Muscle of leg (tissue), 3 donors: ENCODE measurements at regions not wholly inside any gene's neighbourhood (a gene's known extent, or its start where the extent isn't known, plus 50 kb on each side); places are given as distances from the start of the nearest gene placed in this dataset.

Source experiments
- DNase-seq: peaks from one replicate; pipeline ENCODE4 v3.0.0; 2013
- H3K27ac ChIP-seq: one replicate; pipeline ENCODE4 v1.5.1; 2013; ENCODE audit warnings: mild to moderate bottlenecking, low read length, control low read depth
- H3K27me3 ChIP-seq: one replicate; pipeline ENCODE4 v1.6.1; 2013; ENCODE audit warnings: low read length; ENCODE audit not compliant: control insufficient read depth, insufficient read depth
- H3K36me3 ChIP-seq: one replicate; pipeline ENCODE4 v1.6.1; 2013; ENCODE audit warnings: low read length; ENCODE audit not compliant: control insufficient read depth, insufficient read depth
- H3K4me1 ChIP-seq: one replicate; pipeline ENCODE4 v1.6.1; 2013; ENCODE audit warnings: low read length; ENCODE audit not compliant: control insufficient read depth, insufficient read depth
- H3K4me3 ChIP-seq: one replicate; pipeline ENCODE4 v1.5.1; 2013; ENCODE audit warnings: low read length, control low read depth
- H3K9me3 ChIP-seq: replicated peaks from 2 replicates; pipeline ENCODE4 v1.6.1; 2013; ENCODE audit warnings: low read depth, low read length; ENCODE audit not compliant: control insufficient read depth
- WGBS: methylation state at CpG from one replicate; pipeline ENCODE4 v1.1.5; 2013; ENCODE audit warnings: missing lambda C conversion rate; ENCODE audit not compliant: insufficient coverage; 5-methylcytosine and 5-hydroxymethylcytosine counted together

- Histone ChIP-seq H3K9me3 (no peaks in the 10 kb centered on the region), H3K4me1 (peaks cover 17% of the 10 kb centered on the region), H3K27ac (no peak overlapping the region), H3K4me3 (no peak overlapping the region), H3K36me3 (no peaks in the 10 kb centered on the region), H3K27me3 (peaks cover 17% of the 10 kb centered on the region)
- 88% methylated on average over 11 of the region's 14 CpGs for WGBS
- no peak for DNase-seq
These were observed 1338.4 kb downstream of the TBC1D22A start for GRCh38 chr22:48100685-48101417.

- peaks cover 14% of the 10 kb centered on the region for H3K27me3 ChIP-seq
- no peaks in the 10 kb centered on the region for H3K9me3 ChIP-seq
- no peak overlapping the region for H3K4me3 ChIP-seq
- 19% methylated on average over 9 of the region's 9 CpGs for WGBS
- no peaks in the 10 kb centered on the region for H3K36me3 ChIP-seq
- DNase-seq, result no peak
- H3K4me1 ChIP-seq, result peaks cover 17% of the 10 kb centered on the region
- no peak overlapping the region for H3K27ac ChIP-seq
These were observed 1337.2 kb downstream of the TBC1D22A start for GRCh38 chr22:48099671-48100070.

DNA sequence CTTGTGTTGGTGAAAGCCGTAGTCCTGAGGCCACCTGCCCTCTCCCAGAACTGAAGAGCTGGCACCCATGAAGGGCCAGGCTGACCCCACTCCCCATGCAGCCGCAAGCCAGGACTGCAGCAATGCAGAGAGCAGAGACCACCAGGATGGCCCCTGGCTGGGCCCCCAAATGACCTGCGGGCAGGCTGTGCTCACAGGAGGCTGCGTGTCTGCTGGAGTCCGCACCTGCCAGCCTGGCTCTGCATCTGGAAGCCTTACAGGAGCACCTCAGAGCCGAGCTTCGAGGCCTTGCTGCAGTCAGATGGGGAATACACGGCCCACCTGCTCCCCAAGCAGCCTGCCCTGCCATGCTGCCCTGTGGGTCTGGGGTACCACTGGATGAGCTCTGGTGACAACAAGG, 1336.8 kb downstream of the TBC1D22A start:
- no peak for DNase-seq
- H3K36me3 ChIP-seq, result no peaks in the 10 kb centered on the region
- peaks cover 14% of the 10 kb centered on the region for H3K27me3 ChIP-seq
- 42% methylated on average over 8 of the region's 8 CpGs for WGBS
- no peak overlapping the region for H3K27ac ChIP-seq
- H3K4me3 ChIP-seq, result no peak overlapping the region
- no peaks in the 10 kb centered on the region for H3K9me3 ChIP-seq
- peaks cover 17% of the 10 kb centered on the region for H3K4me1 ChIP-seq

DNA sequence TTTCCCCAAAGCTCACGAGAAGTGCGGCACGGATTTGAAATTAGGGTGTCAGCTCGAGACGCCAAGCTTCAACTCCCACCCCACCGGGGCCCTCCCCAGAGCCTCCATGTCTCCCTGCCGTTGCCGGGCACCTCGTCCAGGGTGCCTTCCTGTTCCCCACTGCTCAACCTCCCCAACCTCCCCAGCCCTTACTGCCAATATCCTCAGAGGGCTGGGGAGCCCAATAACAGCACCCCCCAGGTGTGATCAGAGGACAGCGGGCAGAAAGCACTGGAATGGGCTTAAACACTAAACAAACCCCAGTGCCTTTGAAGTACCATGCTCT, 1336.4 kb downstream of the TBC1D22A start:
- Histone ChIP-seq H3K9me3 (no peaks in the 10 kb centered on the region), H3K4me1 (peaks cover 17% of the 10 kb centered on the region), H3K4me3 (no peak overlapping the region), H3K27ac (no peak overlapping the region), H3K36me3 (no peaks in the 10 kb centered on the region), H3K27me3 (peaks cover 13% of the 10 kb centered on the region)
- DNase-seq, result no peak
- WGBS, result 41% methylated on average over 7 of the region's 10 CpGs

GRCh38 chr22:48098243-48098920, 1335.9 kb downstream of the TBC1D22A start:
- no CpG with 5 or more reads among the region's 8 CpGs for WGBS
- Histone ChIP-seq H3K4me1 (peaks cover 14% of the 10 kb centered on the region), H3K4me3 (no peak overlapping the region), H3K27me3 (peaks cover 12% of the 10 kb centered on the region), H3K27ac (no peak overlapping the region), H3K36me3 (no peaks in the 10 kb centered on the region), H3K9me3 (no peaks in the 10 kb centered on the region)
- DNase-seq, result no peak

DNA sequence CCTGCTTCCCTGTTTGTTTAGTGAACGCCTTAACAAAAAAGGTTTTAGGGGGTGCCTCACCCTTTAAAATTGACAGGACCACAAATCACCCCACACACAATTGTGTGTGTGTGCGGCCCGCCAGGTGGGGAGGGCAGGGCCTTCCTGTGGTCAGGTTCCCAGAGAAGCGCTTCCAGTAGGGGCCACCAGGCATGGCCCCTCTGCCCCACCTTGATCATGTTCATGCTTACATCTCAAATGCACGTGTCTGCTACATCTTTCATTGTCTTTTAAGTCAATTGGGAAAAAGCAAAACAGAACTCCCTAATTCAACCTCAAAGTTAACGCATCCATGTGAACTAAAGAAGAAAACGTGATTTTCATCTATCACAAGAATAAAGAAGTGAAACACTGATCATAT, 1335.3 kb downstream of the TBC1D22A start:
- Histone ChIP-seq H3K4me3 (no peak overlapping the region), H3K4me1 (peaks cover 12% of the 10 kb centered on the region), H3K36me3 (no peaks in the 10 kb centered on the region), H3K9me3 (no peaks in the 10 kb centered on the region), H3K27ac (no peak overlapping the region), H3K27me3 (peaks cover 8% of the 10 kb centered on the region)
- no peak for DNase-seq
- 52% methylated on average over 4 of the region's 7 CpGs for WGBS

DNA sequence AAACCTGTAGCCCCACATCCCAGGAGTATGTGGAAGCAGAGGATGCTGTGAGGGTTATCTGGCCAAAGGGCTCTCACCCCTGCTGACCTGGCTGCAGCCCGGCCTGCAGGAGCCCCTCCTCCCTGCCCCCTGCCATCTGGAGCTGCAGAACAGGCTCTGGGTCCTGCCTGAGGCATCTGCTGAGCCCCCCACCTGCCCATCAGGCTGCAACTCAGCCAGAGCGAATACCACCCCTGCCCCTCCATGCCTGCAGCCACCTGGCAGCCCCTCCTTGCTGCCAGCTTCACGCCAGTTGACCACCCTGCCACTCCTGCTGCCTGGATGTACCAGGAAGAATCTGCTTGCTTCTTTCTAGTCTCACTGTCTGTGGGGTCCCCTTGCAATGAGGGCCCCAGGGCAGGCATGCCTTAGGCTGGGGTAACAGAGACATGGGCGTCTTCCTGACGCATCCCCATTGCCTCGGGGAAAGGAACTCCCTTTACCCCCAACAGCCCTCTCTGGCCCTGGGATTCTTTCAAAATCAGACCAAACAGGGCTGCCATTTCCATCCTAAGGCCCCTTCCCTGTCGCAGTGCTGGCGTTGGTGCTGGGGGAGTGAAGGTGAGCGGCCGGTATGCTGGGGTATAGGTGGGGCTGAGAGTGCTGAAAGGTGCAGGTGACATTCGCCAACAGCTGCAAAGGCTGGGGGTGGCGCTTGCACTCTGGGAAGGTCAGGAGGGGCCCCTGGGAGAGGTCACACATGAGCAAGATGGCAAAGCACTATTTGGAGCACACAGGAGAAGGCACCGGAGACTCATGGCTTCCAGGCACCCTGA, 1334.6 kb downstream of the TBC1D22A start:
- Histone ChIP-seq H3K4me1 (peaks cover 12% of the 10 kb centered on the region), H3K9me3 (no peaks in the 10 kb centered on the region), H3K36me3 (no peaks in the 10 kb centered on the region), H3K4me3 (no peak overlapping the region), H3K27ac (no peak overlapping the region), H3K27me3 (peaks cover 8% of the 10 kb centered on the region)
- WGBS, result 60% methylated on average over 10 of the region's 13 CpGs
- no peak for DNase-seq

DNA sequence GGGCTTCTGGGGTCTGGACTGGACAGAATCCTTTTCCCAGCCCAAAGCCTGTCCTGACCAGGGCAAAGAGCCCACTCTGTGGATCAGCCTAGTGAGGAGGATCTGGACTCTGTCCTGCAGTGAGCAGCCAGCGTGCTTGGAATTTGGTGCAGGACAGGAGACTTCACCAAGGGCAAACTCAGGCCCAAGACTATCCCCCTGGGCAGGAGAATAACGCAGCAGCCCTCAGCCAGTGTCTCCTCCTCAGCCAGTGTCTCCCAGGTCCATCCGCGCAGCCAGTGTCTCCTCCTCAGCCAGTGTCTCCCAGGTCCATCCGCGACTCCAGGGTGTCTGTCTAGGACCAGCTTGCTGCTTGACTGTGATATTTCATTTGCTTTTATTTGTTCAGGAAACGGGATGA, 1334.0 kb downstream of the TBC1D22A start:
- Histone ChIP-seq H3K9me3 (no peaks in the 10 kb centered on the region), H3K36me3 (no peaks in the 10 kb centered on the region), H3K27ac (no peak overlapping the region), H3K27me3 (peaks cover 8% of the 10 kb centered on the region), H3K4me3 (no peak overlapping the region), H3K4me1 (peaks cover 12% of the 10 kb centered on the region)
- 76% methylated on average over 4 of the region's 7 CpGs for WGBS
- DNase-seq, result no peak

DNA sequence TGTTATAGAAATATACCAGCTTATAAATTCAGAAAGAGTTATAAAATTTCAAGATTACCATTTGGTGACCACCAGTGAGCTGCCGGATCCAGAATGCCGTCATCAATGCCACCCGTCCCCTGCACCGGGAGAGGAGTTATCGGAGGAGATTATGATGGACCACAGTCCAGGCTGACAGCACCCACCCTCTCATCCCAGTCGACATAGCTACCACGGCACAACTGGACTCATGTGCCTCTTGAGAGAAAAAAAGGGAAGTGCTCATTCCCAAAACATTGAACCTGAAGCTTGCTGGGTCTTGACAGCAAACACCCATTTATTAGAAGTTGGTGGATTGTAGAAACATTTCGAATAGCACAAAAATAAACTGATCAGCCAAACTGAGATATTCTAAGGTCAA, 1331.5 kb downstream of the TBC1D22A start:
- peaks cover 15% of the 10 kb centered on the region for H3K4me1 ChIP-seq
- H3K27me3 ChIP-seq, result peaks cover 6% of the 10 kb centered on the region
- H3K27ac ChIP-seq, result no peak overlapping the region
- DNase-seq, result no peak
- H3K4me3 ChIP-seq, result no peak overlapping the region
- H3K9me3 ChIP-seq, result no peaks in the 10 kb centered on the region
- no peaks in the 10 kb centered on the region for H3K36me3 ChIP-seq
- WGBS, result no CpG with 5 or more reads among the region's 8 CpGs

- Histone ChIP-seq H3K4me3 (no peak overlapping the region), H3K27ac (no peak overlapping the region), H3K36me3 (no peaks in the 10 kb centered on the region), H3K27me3 (peaks cover 6% of the 10 kb centered on the region), H3K4me1 (peaks cover 15% of the 10 kb centered on the region), H3K9me3 (no peaks in the 10 kb centered on the region)
- 11% methylated on average over 1 of the region's 4 CpGs for WGBS
- peak; percentile 76 for DNase-seq
These were observed 1330.4 kb downstream of the TBC1D22A start for GRCh38 chr22:48092866-48093265.
